ENCODE measurements at regions not wholly inside any gene's neighbourhood (a gene's known extent, or its start where the extent isn't known, plus 50 kb on each side); places are given as distances from the start of the nearest gene placed in this dataset.

DNA sequence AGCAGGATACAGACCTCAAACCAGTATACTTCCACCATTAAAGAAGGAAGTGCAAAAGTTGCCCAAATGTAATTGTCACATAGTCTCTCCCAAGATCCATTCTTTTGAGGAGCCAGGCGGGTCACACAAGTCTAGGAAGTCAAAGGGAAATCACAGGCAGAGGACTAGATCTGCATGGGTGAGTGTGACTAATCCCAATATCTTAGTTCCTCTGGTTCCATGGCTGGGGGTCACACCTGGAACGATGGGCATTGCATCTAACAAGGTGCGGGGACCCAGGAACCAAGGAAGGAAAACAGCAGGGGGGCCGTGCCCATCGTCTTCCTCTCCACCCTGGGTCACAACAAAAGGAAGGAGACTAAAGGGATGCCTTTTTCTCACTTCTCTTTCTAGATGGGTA, 1138.8 kb downstream of the XPNPEP1 start:
- H3K36me3 ChIP-seq (ENCODE audit: control insufficient read depth, insufficient read depth, low read length) = no peaks in the 10 kb centered on the region
- H3K27me3 ChIP-seq (ENCODE audit: control insufficient read depth, insufficient read depth, low read length) = no peaks in the 10 kb centered on the region
- DNase-seq (ENCODE audit: low read depth) = no peak
- no peak overlapping the region for H3K4me3 ChIP-seq (ENCODE audit: low read depth, low read length)
- TF ChIP-seq, protein P1, sequence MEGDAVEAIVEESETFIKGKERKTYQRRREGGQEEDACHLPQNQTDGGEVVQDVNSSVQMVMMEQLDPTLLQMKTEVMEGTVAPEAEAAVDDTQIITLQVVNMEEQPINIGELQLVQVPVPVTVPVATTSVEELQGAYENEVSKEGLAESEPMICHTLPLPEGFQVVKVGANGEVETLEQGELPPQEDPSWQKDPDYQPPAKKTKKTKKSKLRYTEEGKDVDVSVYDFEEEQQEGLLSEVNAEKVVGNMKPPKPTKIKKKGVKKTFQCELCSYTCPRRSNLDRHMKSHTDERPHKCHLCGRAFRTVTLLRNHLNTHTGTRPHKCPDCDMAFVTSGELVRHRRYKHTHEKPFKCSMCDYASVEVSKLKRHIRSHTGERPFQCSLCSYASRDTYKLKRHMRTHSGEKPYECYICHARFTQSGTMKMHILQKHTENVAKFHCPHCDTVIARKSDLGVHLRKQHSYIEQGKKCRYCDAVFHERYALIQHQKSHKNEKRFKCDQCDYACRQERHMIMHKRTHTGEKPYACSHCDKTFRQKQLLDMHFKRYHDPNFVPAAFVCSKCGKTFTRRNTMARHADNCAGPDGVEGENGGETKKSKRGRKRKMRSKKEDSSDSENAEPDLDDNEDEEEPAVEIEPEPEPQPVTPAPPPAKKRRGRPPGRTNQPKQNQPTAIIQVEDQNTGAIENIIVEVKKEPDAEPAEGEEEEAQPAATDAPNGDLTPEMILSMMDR (IDR thresholded peaks at IDR 0.05; ENCODE audit: insufficient read depth, low read length, poor library complexity, severe bottlenecking) = no peak

DNA sequence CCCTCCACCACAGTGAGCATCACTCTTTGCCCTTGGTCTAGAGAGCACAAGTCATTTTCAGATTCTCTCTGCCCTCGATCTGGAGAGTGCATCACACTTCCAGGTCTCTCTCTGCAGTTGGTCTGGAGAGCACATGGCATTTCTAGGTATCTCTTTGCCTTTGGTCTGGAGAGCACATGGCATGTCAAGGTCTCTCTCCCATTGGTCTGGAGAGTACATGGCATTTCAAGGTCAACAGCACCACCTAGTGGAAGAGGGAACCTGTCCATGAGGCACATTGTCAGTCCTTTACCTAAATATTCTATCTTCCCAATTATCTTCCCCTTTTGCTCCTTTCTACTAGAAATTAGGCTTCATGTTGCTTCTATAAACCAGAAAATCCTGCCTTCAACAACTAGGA, 1139.4 kb downstream of the XPNPEP1 start:
- Histone ChIP-seq H3K27me3 (ENCODE audit: control insufficient read depth, insufficient read depth, low read length) (no peaks in the 10 kb centered on the region), H3K4me3 (ENCODE audit: low read depth, low read length) (no peak overlapping the region), H3K36me3 (ENCODE audit: control insufficient read depth, insufficient read depth, low read length) (no peaks in the 10 kb centered on the region)
- TF ChIP-seq, protein P1 (IDR thresholded peaks at IDR 0.05; ENCODE audit: insufficient read depth, low read length, poor library complexity, severe bottlenecking) = peak; percentile 27
- DNase-seq (ENCODE audit: low read depth) = no peak

DNA sequence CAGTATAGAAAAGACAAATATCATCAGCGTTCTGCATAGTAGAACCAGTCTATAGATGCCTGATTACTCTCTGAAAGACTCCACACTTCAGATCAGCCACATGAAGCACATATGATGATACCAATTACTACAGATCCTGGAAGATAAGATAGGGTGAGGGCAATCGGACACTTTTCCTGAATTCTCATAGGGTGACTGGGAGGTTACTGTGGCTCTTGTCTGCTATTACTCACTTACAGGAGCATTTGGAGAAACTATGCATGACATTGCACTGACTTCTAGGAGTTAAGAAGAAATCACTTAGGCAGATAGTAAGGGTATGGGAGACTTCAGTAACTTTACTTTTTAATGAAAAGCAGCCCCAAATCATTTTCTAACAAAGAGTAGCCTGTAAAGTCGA, 1140.9 kb downstream of the XPNPEP1 start:
- TF ChIP-seq, protein P1 (IDR thresholded peaks at IDR 0.05; ENCODE audit: insufficient read depth, low read length, poor library complexity, severe bottlenecking) = no peak
- H3K36me3 ChIP-seq (ENCODE audit: control insufficient read depth, insufficient read depth, low read length) = no peaks in the 10 kb centered on the region
- DNase-seq (ENCODE audit: low read depth) = no peak

DNA sequence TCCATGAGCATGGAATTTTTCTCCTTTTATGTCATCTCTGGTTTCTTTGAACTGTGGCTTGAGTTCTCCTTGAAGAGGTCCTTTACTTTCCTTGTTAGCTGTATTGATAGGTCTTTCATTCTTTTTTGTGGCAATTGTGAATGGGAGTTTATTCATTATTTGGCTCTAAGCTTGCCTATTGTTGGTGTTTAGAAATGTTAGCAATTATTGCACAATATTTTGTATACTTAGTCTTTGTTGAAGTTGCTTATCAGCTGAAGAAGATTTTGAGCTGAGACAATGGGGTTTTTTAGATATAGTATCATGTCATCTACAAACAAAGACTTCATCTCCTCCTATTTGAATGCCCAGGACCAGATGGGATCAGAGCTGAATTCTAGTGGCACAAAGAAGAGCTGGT, 1143.8 kb downstream of the XPNPEP1 start:
- DNase-seq (ENCODE audit: low read depth) = no peak
- Histone ChIP-seq H3K36me3 (ENCODE audit: control insufficient read depth, insufficient read depth, low read length) (no peaks in the 10 kb centered on the region), H3K27me3 (ENCODE audit: control insufficient read depth, insufficient read depth, low read length) (no peaks in the 10 kb centered on the region), H3K4me3 (ENCODE audit: low read depth, low read length) (no peak overlapping the region)
- TF ChIP-seq, protein P1 (IDR thresholded peaks at IDR 0.05; ENCODE audit: insufficient read depth, low read length, poor library complexity, severe bottlenecking) = no peak

More for the DNA sequence above, 1140.9 kb downstream of the XPNPEP1 start:
- no peak overlapping the region for H3K4me3 ChIP-seq (ENCODE audit: low read depth, low read length)
- H3K27me3 ChIP-seq (ENCODE audit: control insufficient read depth, insufficient read depth, low read length) = no peaks in the 10 kb centered on the region

DNA sequence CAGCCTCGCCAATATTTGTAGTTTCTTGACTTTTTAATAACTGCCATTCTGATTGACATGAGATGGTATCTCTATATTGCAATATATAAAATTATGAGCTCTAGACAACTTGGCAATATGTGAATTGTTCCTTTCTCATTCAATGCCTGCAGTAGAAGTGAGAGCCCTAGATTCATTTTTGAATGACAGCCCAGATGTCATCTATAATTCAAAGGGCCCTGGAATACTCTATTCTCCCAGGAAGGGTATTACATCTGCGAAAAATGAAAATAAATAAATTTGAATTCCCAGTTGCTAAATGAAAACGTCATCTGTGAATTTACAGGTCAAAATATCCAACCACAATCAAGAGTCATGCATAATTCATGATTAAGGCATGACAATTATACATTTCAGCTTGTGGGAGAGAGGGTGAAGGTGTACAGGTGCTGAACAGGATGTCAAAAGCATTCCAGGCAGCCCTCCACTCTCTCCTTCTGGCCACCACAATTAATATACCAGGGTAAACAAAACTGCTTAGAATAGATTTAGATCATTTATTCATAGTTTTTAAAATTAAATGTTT, 1147.3 kb downstream of the XPNPEP1 start:
- no peak overlapping the region for H3K4me3 ChIP-seq (ENCODE audit: low read depth, low read length)
- no peaks in the 10 kb centered on the region for H3K27me3 ChIP-seq (ENCODE audit: control insufficient read depth, insufficient read depth, low read length)
- DNase-seq (ENCODE audit: low read depth) = no peak
- TF ChIP-seq, protein P1 (IDR thresholded peaks at IDR 0.05; ENCODE audit: insufficient read depth, low read length, poor library complexity, severe bottlenecking) = no peak
- no peaks in the 10 kb centered on the region for H3K36me3 ChIP-seq (ENCODE audit: control insufficient read depth, insufficient read depth, low read length)

DNA sequence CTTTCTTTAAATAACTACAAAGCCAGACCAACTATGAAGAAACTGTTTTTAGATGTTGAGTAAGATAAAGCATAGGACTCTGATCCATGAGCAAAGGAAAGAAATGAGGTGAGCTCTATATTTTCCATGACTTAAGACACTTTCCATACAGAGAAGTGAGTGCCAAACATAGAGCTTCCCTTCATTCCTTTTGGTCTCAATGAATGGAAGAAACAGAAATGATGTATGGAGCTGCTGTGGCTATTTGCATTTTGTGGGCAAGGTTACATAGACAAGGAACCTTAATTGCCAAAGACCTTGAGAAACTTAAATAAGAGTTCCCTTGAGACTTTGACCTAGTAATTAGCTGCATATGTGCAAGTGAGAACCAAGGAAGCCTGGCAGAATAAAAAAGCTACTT, 1152.2 kb downstream of the XPNPEP1 start:
- DNase-seq (ENCODE audit: low read depth) = no peak
- TF ChIP-seq, protein P1 (IDR thresholded peaks at IDR 0.05; ENCODE audit: insufficient read depth, low read length, poor library complexity, severe bottlenecking) = no peak
- H3K36me3 ChIP-seq (ENCODE audit: control insufficient read depth, insufficient read depth, low read length) = no peaks in the 10 kb centered on the region
- H3K4me3 ChIP-seq (ENCODE audit: low read depth, low read length) = no peak overlapping the region
- H3K27me3 ChIP-seq (ENCODE audit: control insufficient read depth, insufficient read depth, low read length) = no peaks in the 10 kb centered on the region
